Mesenchymal stem cell (in vitro differentiated cells and primary cell): ENCODE measurements at regions not wholly inside any gene's neighbourhood (a gene's known extent, or its start where the extent isn't known, plus 50 kb on each side); places are given as distances from the start of the nearest gene placed in this dataset.

ENCODE experiments used
- DNase-seq: peaks from one replicate; pipeline ENCODE4 v3.0.0-alpha.2; 2013
- H2AFZ ChIP-seq: one replicate; pipeline ENCODE4 v1.6.1; 2013; ENCODE audit warnings: low read depth, mild to moderate bottlenecking, control low read depth, inconsistent platforms, low read length, moderate library complexity
- H2AK5ac ChIP-seq: 2 replicates; pipeline ENCODE4 v1.6.1; 2013; ENCODE audit warnings: low read length, moderate library complexity, mild to moderate bottlenecking, inconsistent platforms; ENCODE audit not compliant: severe bottlenecking
- H2BK120ac ChIP-seq: one replicate; pipeline ENCODE4 v1.6.1; 2013; ENCODE audit warnings: low read depth, mild to moderate bottlenecking, inconsistent platforms, low read length, moderate library complexity
- H2BK12ac ChIP-seq, 2 experiments: one replicate each; pipeline ENCODE4 v1.6.1; 2013; ENCODE audit warnings: inconsistent platforms in 2 of 2, low read length in 2 of 2, mild to moderate bottlenecking in 2 of 2, moderate library complexity in 2 of 2, control low read depth in 1 of 2
- H2BK15ac ChIP-seq: one replicate; pipeline ENCODE4 v1.6.1; 2013; ENCODE audit warnings: mild to moderate bottlenecking, low read depth, inconsistent platforms; ENCODE audit not compliant: poor library complexity, severe bottlenecking
- H2BK5ac ChIP-seq: 2 replicates; pipeline ENCODE4 v1.6.1; 2013; ENCODE audit warnings: low read depth, mild to moderate bottlenecking, low read length, control low read depth, inconsistent platforms; ENCODE audit not compliant: poor library complexity, severe bottlenecking
- H3K14ac ChIP-seq, 2 experiments: one replicate each; pipeline ENCODE4 v1.6.1; 2013; ENCODE audit warnings: inconsistent platforms in 2 of 2, low read length in 2 of 2, control low read depth in 1 of 2, mild to moderate bottlenecking in 1 of 2, moderate library complexity in 1 of 2
- H3K18ac ChIP-seq, 2 experiments: one replicate each; pipeline ENCODE4 v1.6.1; 2013; ENCODE audit warnings: inconsistent platforms in 2 of 2, low read length in 2 of 2, control low read depth in 1 of 2, low read depth in 1 of 2, mild to moderate bottlenecking in 1 of 2
- H3K23ac ChIP-seq, 2 experiments: one replicate each; pipeline ENCODE4 v1.6.1; 2013; ENCODE audit warnings: inconsistent platforms in 2 of 2, low read length in 2 of 2, mild to moderate bottlenecking in 2 of 2, moderate library complexity in 2 of 2, control low read depth in 1 of 2
- H3K27ac ChIP-seq: 2 replicates; pipeline ENCODE4 v1.5.1; 2013; ENCODE audit warnings: mild to moderate bottlenecking, moderate library complexity, low read length, control low read depth, inconsistent platforms; ENCODE audit not compliant: poor library complexity, severe bottlenecking
- H3K27me3 ChIP-seq, 2 experiments: 2 replicates each; pipeline versions ENCODE4 v1.6.1 to v1.7.0; 2013; ENCODE audit warnings: low read length in 2 of 2, mild to moderate bottlenecking in 2 of 2, moderate library complexity in 2 of 2, control low read depth in 1 of 2, inconsistent platforms in 1 of 2; ENCODE audit not compliant: control insufficient read depth in 1 of 2, insufficient read depth in 1 of 2
- H3K36me3 ChIP-seq, 2 experiments: 2 replicates each; pipeline versions ENCODE4 v1.6.1 to v1.7.0; 2013; ENCODE audit warnings: low read length in 2 of 2, control low read depth in 1 of 2, inconsistent platforms in 1 of 2, low read depth in 1 of 2, mild to moderate bottlenecking in 1 of 2; ENCODE audit not compliant: insufficient read depth in 2 of 2, control insufficient read depth in 1 of 2
- H3K4ac ChIP-seq, 2 experiments: one replicate each; pipeline ENCODE4 v1.6.1; 2013; ENCODE audit warnings: inconsistent platforms in 2 of 2, low read length in 2 of 2, mild to moderate bottlenecking in 2 of 2, moderate library complexity in 2 of 2, control low read depth in 1 of 2, low read depth in 1 of 2
- H3K4me1 ChIP-seq: 2 replicates; pipeline ENCODE4 v1.6.1; 2013; ENCODE audit warnings: low read depth, low read length, control low read depth; ENCODE audit not compliant: control insufficient read depth, insufficient read depth
- H3K4me2 ChIP-seq: 2 replicates; pipeline ENCODE4 v1.6.1; 2013; ENCODE audit warnings: low read length, mild to moderate bottlenecking, inconsistent platforms; ENCODE audit not compliant: poor library complexity, severe bottlenecking
- H3K4me3 ChIP-seq, 2 experiments: 2 replicates each; pipeline versions ENCODE4 v1.5.1 to v1.7.0; 2013; ENCODE audit warnings: low read length in 2 of 2, mild to moderate bottlenecking in 2 of 2, control low read depth in 1 of 2, low read depth in 1 of 2; ENCODE audit not compliant: insufficient read depth in 1 of 2
- H3K79me1 ChIP-seq: replicated peaks from 2 replicates; pipeline ENCODE4 v1.6.1; 2013; ENCODE audit warnings: mild to moderate bottlenecking, control low read depth, low read length, inconsistent platforms; ENCODE audit not compliant: poor library complexity, severe bottlenecking
- H3K9ac ChIP-seq: 2 replicates; pipeline ENCODE4 v1.7.0; 2013; ENCODE audit warnings: mild to moderate bottlenecking, low read length, moderate library complexity
- H3K9me3 ChIP-seq: 2 replicates; pipeline ENCODE4 v1.7.0; 2013; ENCODE audit warnings: mild to moderate bottlenecking, low read length; ENCODE audit not compliant: control insufficient read depth
- H4K8ac ChIP-seq: one replicate; pipeline ENCODE4 v1.6.1; 2013; ENCODE audit warnings: inconsistent platforms, mild to moderate bottlenecking, low read length, moderate library complexity
- H4K91ac ChIP-seq: one replicate; pipeline ENCODE4 v1.6.1; 2013; ENCODE audit warnings: mild to moderate bottlenecking, low read length, inconsistent platforms
- WGBS: methylation state at CpG from one replicate; pipeline ENCODE4 v1.1.7; 2013; ENCODE audit warnings: mixed read lengths; 5-methylcytosine and 5-hydroxymethylcytosine counted together

DNA sequence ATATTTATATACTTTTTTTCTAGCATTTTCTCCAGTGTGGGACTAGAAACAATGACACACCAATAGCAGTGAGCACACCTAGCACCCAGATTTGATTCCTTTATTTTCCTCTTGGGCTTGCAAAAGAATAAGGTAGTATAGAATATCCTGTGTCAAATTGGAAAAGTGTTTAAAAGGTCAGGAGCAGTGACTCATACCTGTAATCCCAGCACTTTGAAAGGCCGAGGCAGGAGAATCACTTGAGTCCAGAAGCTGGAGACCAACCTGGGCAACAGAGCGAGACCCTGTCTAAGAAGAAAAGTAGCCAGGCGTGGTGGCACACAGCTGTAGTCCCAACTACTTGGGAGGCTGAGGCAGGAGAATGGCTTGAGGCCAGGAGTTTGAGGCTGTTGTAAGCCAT is 53.8 kb upstream of the SGPP1 start:
- Histone ChIP-seq H2AFZ (no peak overlapping the region), H3K27ac (no peak overlapping the region), H3K9ac (no peak overlapping the region), H2BK120ac (no peak overlapping the region), H3K36me3 (no peaks in the 10 kb centered on the region), H3K79me1 (no peaks in the 10 kb centered on the region), H2BK15ac (no peak overlapping the region), H3K14ac (no peak overlapping the region), H3K23ac (no peak overlapping the region), H3K4me2 (no peak overlapping the region), H3K4me1 (peaks cover 5% of the 10 kb centered on the region), H3K18ac (no peak overlapping the region), H3K4ac (no peak overlapping the region), H4K8ac (no peak overlapping the region), H2AK5ac (no peak overlapping the region), H4K91ac (no peak overlapping the region), H3K4me3 (no peak overlapping the region), H3K27me3 (no peaks in the 10 kb centered on the region), H2BK12ac (no peak overlapping the region), H2BK5ac (no peak overlapping the region), H3K9me3 (no peaks in the 10 kb centered on the region)
- WGBS, result 91% methylated on average over 3 of the region's 3 CpGs
- no peak for DNase-seq

DNA sequence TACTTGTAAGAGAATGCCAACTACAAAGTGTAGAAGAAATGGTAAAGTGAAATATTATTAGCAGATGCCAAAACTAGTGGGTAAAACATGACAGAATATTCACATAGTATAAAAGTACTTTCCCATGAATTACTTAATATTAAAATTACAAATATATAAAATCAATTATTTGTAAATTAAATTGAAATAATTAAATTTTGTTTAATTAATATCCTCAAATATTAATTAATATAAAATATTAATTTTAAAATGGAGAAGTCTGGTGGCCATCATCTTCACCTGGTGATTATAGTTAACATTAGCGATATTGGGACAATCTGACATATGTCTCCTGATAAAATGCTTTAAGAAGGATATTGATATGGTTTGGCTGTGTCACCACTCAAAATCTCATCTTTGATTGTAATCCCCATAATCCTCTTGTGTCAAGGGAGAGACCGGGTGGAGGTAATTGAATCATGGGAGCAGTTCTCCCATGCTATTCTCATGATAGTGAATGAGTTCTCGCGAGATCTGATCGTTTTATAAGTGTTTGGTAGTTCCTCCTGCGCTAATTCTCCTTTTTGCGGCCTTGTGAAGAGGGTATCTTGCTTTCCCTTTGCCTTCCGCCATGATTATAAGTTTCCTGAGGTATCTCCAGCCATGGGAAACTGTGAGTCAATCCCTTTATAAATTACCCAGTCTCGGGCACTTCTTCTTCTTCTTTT is 55.0 kb upstream of the SGPP1 start:
- no peak overlapping the region for H3K27ac ChIP-seq
- no peak overlapping the region for H3K4ac ChIP-seq
- H2BK12ac ChIP-seq, result no peak overlapping the region
- H3K23ac ChIP-seq, result no peak overlapping the region
- no peak overlapping the region for H3K9ac ChIP-seq
- H3K36me3 ChIP-seq, result no peaks in the 10 kb centered on the region
- H4K91ac ChIP-seq, result no peak overlapping the region
- H3K4me3 ChIP-seq, result no peak overlapping the region
- no peak overlapping the region for H2BK15ac ChIP-seq
- no peak for DNase-seq
- H2BK5ac ChIP-seq, result no peak overlapping the region
- H2AFZ ChIP-seq, result no peak overlapping the region
- no peak overlapping the region for H3K18ac ChIP-seq
- H3K27me3 ChIP-seq, result peaks cover 0 to 7% of the 10 kb centered on the region in 2 experiments
- WGBS, result 93% methylated on average over 8 of the region's 9 CpGs
- H2BK120ac ChIP-seq, result no peak overlapping the region
- no peak overlapping the region for H4K8ac ChIP-seq
- H3K4me2 ChIP-seq, result no peak overlapping the region
- H3K79me1 ChIP-seq, result no peaks in the 10 kb centered on the region
- H3K14ac ChIP-seq, result no peak overlapping the region
- H3K9me3 ChIP-seq, result no peaks in the 10 kb centered on the region
- peaks cover 3% of the 10 kb centered on the region for H3K4me1 ChIP-seq
- H2AK5ac ChIP-seq, result no peak overlapping the region

DNA sequence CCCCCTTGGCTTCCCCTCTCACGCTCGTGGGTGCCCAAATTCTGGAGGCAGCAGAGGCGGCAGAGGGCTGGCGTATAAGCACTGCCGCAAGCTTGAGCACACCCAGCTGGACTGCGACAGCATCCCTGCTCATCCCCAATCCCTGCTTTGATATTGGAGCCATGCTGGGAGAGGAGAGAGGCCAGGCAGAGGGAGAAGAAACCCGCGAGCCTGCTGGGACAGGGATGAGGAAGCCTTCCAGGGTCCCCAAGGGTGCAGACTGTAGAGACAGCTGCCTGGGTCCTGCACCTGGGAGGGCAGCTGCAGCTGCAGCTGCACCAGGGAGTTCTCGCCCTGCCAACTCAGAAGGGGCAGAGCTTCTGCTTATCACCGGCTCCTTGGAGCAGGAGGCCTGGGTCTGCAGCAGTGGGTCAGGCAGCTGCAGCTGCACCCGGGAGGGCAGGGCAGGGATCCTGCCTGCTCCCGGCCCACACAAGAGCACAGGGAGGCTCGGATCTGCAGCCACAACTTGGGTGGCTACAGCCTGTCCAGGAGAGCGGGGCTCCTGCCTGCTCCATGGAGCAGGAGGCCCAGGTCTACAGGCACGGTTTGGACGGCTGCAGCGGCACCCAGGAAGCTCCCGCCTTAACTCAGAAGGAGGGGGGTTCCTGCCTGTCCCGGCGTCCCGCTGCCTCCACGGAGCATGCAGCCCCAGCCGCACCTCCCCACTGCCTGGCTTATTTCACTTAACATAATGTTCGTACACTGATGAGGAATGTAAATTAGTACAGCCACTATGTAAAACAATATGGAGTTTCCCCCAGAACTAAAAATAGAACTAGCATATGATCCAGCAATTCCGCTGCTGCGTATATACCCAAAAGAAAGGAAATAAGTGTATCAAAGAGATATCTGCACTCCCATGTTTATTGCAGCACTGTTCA is 60.4 kb upstream of the SGPP1 start:
- Histone ChIP-seq H3K27ac (no peak overlapping the region), H3K27me3 (peaks cover 0 to 14% of the 10 kb centered on the region in 2 experiments), H4K8ac (no peak overlapping the region), H3K18ac (no peak overlapping the region), H2BK12ac (no peak overlapping the region), H3K9ac (no peak overlapping the region), H3K36me3 (no peaks in the 10 kb centered on the region), H2AK5ac (no peak overlapping the region), H4K91ac (no peak overlapping the region), H2BK5ac (no peak overlapping the region), H2BK120ac (no peak overlapping the region), H3K9me3 (no peaks in the 10 kb centered on the region), H3K4me3 (peak overlapping the region in 1 of 2 experiments; percentile 24), H3K4ac (no peak overlapping the region), H2BK15ac (no peak overlapping the region), H2AFZ (no peak overlapping the region), H3K79me1 (no peaks in the 10 kb centered on the region), H3K23ac (no peak overlapping the region), H3K4me1 (peaks cover 4% of the 10 kb centered on the region), H3K14ac (no peak overlapping the region), H3K4me2 (no peak overlapping the region)
- DNase-seq, result no peak
- WGBS, result 80% methylated on average over 19 of the region's 26 CpGs

DNA sequence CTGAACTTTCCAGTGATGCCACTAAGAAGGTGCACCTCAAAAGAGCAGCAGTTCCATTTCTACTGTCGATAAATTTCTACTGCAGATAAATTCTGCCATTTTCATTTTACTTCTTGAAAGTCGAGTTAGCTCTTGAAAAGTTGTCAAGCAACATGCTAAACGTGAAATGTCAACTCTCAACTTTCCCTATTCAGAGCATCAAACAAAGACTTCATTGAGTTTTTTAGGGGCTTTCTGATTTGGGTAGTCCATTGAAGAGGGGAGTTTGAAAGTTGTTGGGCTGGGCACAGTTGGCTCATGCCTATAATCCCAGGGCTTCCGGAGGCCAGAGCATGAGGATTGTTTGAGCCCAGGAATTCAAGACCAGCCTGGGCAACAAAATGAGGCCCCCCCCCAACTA is 59.4 kb upstream of the SYNE2 start:
- Histone ChIP-seq H3K23ac (no peak overlapping the region), H4K91ac (no peak overlapping the region), H3K9me3 (no peaks in the 10 kb centered on the region), H3K14ac (no peak overlapping the region), H3K79me1 (no peaks in the 10 kb centered on the region), H3K9ac (no peak overlapping the region), H3K27ac (no peak overlapping the region), H3K4me2 (no peak overlapping the region), H3K4me3 (no peak overlapping the region), H2AFZ (no peak overlapping the region), H3K27me3 (peaks cover 0 to 2% of the 10 kb centered on the region in 2 experiments), H3K4ac (no peak overlapping the region), H2BK5ac (no peak overlapping the region), H2AK5ac (no peak overlapping the region), H3K4me1 (no peaks in the 10 kb centered on the region), H4K8ac (no peak overlapping the region), H2BK12ac (no peak overlapping the region), H2BK120ac (no peak overlapping the region), H3K18ac (no peak overlapping the region), H3K36me3 (no peaks in the 10 kb centered on the region), H2BK15ac (no peak overlapping the region)
- no peak for DNase-seq
- WGBS, result 90% methylated on average over 3 of the region's 4 CpGs
